ENCODE measurements at regions not wholly inside any gene's neighbourhood (a gene's known extent, or its start where the extent isn't known, plus 50 kb on each side); places are given as distances from the start of the nearest gene placed in this dataset.

DNA sequence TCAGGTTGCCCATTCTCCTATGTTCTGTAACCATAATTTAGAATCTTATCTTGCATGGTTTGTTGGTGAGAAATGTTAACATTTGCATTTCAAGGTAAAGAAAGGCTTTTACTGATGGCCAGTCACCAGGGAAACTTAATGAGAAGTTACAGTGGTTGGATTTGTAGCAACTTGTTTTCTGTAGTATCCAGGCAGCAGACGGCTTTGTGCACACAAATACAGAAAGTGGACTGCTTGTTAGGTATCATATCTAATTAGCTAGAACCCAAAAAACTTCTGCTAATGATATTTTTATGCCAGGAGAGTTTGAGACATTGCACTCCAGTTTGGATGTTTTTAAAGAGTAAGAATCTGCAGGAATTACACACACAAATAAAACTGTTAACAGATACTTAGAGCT, 578.0 kb downstream of the DOK5 start:
- DNase-seq (ENCODE audit: extremely low read depth, insufficient read length): no peak
- H3K27me3 ChIP-seq (replicated peaks; ENCODE audit: control insufficient read depth, insufficient read depth, low read length): no peaks in the 10 kb centered on the region

DNA sequence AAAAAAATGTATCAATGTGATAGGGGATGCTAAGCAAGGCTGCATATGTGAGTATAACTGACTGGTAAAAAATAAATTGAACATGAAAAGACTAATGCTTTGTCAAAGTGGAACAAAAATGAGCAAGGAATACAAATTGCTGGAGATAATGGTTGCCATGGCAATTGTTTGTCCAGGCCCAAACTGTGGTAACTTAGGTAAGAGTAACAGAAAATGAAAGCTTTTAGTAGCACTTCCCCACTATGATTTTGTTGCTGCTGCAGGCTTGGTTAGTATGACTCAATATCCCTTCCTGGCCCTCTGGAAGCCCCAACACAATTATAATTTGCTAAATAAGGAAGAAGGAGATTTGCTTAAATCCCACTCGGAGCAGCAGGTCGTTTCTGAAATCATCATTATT, 577.1 kb downstream of the DOK5 start:
- no peak for DNase-seq (ENCODE audit: extremely low read depth, insufficient read length)
- Histone ChIP-seq H3K27me3 (replicated peaks; ENCODE audit: control insufficient read depth, insufficient read depth, low read length) (no peaks in the 10 kb centered on the region), H3K4me3 (replicated peaks; ENCODE audit: low read depth, low read length) (no peak overlapping the region), H3K36me3 (ENCODE audit: control insufficient read depth, insufficient read depth, low read length) (no peaks in the 10 kb centered on the region)
- TF ChIP-seq, protein P1, sequence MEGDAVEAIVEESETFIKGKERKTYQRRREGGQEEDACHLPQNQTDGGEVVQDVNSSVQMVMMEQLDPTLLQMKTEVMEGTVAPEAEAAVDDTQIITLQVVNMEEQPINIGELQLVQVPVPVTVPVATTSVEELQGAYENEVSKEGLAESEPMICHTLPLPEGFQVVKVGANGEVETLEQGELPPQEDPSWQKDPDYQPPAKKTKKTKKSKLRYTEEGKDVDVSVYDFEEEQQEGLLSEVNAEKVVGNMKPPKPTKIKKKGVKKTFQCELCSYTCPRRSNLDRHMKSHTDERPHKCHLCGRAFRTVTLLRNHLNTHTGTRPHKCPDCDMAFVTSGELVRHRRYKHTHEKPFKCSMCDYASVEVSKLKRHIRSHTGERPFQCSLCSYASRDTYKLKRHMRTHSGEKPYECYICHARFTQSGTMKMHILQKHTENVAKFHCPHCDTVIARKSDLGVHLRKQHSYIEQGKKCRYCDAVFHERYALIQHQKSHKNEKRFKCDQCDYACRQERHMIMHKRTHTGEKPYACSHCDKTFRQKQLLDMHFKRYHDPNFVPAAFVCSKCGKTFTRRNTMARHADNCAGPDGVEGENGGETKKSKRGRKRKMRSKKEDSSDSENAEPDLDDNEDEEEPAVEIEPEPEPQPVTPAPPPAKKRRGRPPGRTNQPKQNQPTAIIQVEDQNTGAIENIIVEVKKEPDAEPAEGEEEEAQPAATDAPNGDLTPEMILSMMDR (IDR thresholded peaks at IDR 0.05; ENCODE audit: insufficient read depth, low read length, poor library complexity, severe bottlenecking): no peak

More for the DNA sequence above, 578.0 kb downstream of the DOK5 start:
- no peaks in the 10 kb centered on the region for H3K36me3 ChIP-seq (ENCODE audit: control insufficient read depth, insufficient read depth, low read length)
- H3K4me3 ChIP-seq (replicated peaks; ENCODE audit: low read depth, low read length): no peak overlapping the region
- TF ChIP-seq, protein P1 (IDR thresholded peaks at IDR 0.05; ENCODE audit: insufficient read depth, low read length, poor library complexity, severe bottlenecking): no peak

GRCh38 chr20:55038684-55039083, 563.3 kb downstream of the DOK5 start:
- no peaks in the 10 kb centered on the region for H3K36me3 ChIP-seq (ENCODE audit: control insufficient read depth, insufficient read depth, low read length)
- DNase-seq (ENCODE audit: extremely low read depth, insufficient read length): no peak
- TF ChIP-seq, protein P1 (IDR thresholded peaks at IDR 0.05; ENCODE audit: insufficient read depth, low read length, poor library complexity, severe bottlenecking): no peak
- H3K27me3 ChIP-seq (replicated peaks; ENCODE audit: control insufficient read depth, insufficient read depth, low read length): no peaks in the 10 kb centered on the region
- no peak overlapping the region for H3K4me3 ChIP-seq (replicated peaks; ENCODE audit: low read depth, low read length)

DNA sequence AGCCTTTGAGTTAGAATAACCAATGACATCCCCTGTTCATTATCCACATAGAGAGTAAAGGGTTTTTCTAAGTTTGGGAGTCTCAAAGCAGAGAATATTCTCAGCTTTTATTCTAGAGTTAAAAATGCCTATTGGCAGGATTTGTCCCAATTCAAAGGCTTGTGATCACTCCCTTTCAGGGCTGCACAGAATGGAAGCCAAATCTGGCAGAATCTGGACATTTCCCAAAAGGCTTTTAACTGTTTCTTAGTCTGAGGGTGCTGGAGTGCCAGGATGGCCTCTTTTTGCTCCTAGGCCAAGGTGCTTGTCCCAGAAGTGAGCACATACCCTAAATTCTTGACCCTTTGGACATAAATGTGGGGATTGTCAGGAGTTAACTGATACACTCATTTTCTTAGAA, 556.6 kb downstream of the DOK5 start:
- Histone ChIP-seq H3K27me3 (replicated peaks; ENCODE audit: control insufficient read depth, insufficient read depth, low read length) (no peaks in the 10 kb centered on the region), H3K36me3 (ENCODE audit: control insufficient read depth, insufficient read depth, low read length) (no peaks in the 10 kb centered on the region), H3K4me3 (replicated peaks; ENCODE audit: low read depth, low read length) (no peak overlapping the region)
- DNase-seq (ENCODE audit: extremely low read depth, insufficient read length): no peak
- TF ChIP-seq, protein P1 (IDR thresholded peaks at IDR 0.05; ENCODE audit: insufficient read depth, low read length, poor library complexity, severe bottlenecking): no peak

- Histone ChIP-seq H3K4me3 (replicated peaks; ENCODE audit: low read depth, low read length) (no peak overlapping the region), H3K36me3 (ENCODE audit: control insufficient read depth, insufficient read depth, low read length) (no peaks in the 10 kb centered on the region), H3K27me3 (replicated peaks; ENCODE audit: control insufficient read depth, insufficient read depth, low read length) (no peaks in the 10 kb centered on the region)
- TF ChIP-seq, protein P1 (IDR thresholded peaks at IDR 0.05; ENCODE audit: insufficient read depth, low read length, poor library complexity, severe bottlenecking): no peak
- no peak for DNase-seq (ENCODE audit: extremely low read depth, insufficient read length)
These were observed 539.4 kb downstream of the DOK5 start for GRCh38 chr20:55014766-55015165.

- Histone ChIP-seq H3K27me3 (replicated peaks; ENCODE audit: control insufficient read depth, insufficient read depth, low read length) (no peaks in the 10 kb centered on the region), H3K36me3 (ENCODE audit: control insufficient read depth, insufficient read depth, low read length) (no peaks in the 10 kb centered on the region), H3K4me3 (replicated peaks; ENCODE audit: low read depth, low read length) (no peak overlapping the region)
- TF ChIP-seq, protein P1 (IDR thresholded peaks at IDR 0.05; ENCODE audit: insufficient read depth, low read length, poor library complexity, severe bottlenecking): no peak
- no peak for DNase-seq (ENCODE audit: extremely low read depth, insufficient read length)
These were observed 535.4 kb downstream of the DOK5 start for GRCh38 chr20:55010761-55011160.
